DOHH2 (cell line): ENCODE measurements at regions not wholly inside any gene's neighbourhood (a gene's known extent, or its start where the extent isn't known, plus 50 kb on each side); places are given as distances from the start of the nearest gene placed in this dataset.

Source experiments
- H3F3A ChIP-seq: fragments of 200-600 bp; sonication (generic), shearing (Covaris generic); 2 replicates; pipeline ENCODE4 v1.6.0; 2016; ENCODE audit warnings: antibody characterized with exemption, mild to moderate bottlenecking; ENCODE audit not compliant: control insufficient read depth, insufficient read depth
- H3K27ac ChIP-seq: fragments of 200-600 bp; sonication (generic); 2 replicates; pipeline ENCODE4 v1.5.1; 2014; ENCODE audit warnings: low read depth, mild to moderate bottlenecking, low read length, moderate library complexity
- H3K27me3 ChIP-seq: fragments of 200-600 bp; sonication (generic); 2 replicates; pipeline ENCODE4 v1.6.1; 2014; ENCODE audit warnings: mild to moderate bottlenecking, low read length, mixed read lengths; ENCODE audit not compliant: control insufficient read depth
- H3K36me3 ChIP-seq: fragments of 200-600 bp; sonication (generic); 2 replicates; pipeline ENCODE4 v1.6.1; 2014; ENCODE audit warnings: mild to moderate bottlenecking, low read length, moderate library complexity, mixed read lengths; ENCODE audit not compliant: control insufficient read depth
- H3K4me1 ChIP-seq: fragments of 200-600 bp; sonication (generic); 2 replicates; pipeline ENCODE4 v1.6.1; 2014; ENCODE audit warnings: mild to moderate bottlenecking, low read length, mixed read lengths; ENCODE audit not compliant: control insufficient read depth
- H3K4me2 ChIP-seq: fragments of 200-600 bp; sonication (generic); 2 replicates; pipeline ENCODE4 v1.6.0; 2014; ENCODE audit warnings: mild to moderate bottlenecking, low read length, moderate library complexity
- H3K4me3 ChIP-seq: fragments of 200-600 bp; sonication (generic); 2 replicates; pipeline ENCODE4 v1.5.1; 2014; ENCODE audit warnings: mild to moderate bottlenecking, low read length, mixed read lengths
- H3K79me2 ChIP-seq: fragments of 200-600 bp; sonication (generic); 2 replicates; pipeline ENCODE4 v1.6.1; 2014; ENCODE audit warnings: mild to moderate bottlenecking, low read length, mixed read lengths; ENCODE audit not compliant: control insufficient read depth
- H3K9me2 ChIP-seq: fragments of 200-600 bp; sonication (generic); replicated peaks from 2 replicates; pipeline ENCODE4 v1.6.1; 2014; ENCODE audit warnings: mild to moderate bottlenecking, low read length, mixed read lengths; ENCODE audit not compliant: control insufficient read depth
- H3K9me3 ChIP-seq: fragments of 200-600 bp; sonication (generic); 2 replicates; pipeline ENCODE4 v1.6.1; 2014; ENCODE audit warnings: antibody characterized with exemption, low read length, mixed read lengths; ENCODE audit not compliant: control insufficient read depth, insufficient read depth
- H4K20me1 ChIP-seq: fragments of 200-600 bp; sonication (generic); 2 replicates; pipeline ENCODE4 v1.6.0; 2014; ENCODE audit warnings: low read depth, mild to moderate bottlenecking, antibody characterized with exemption, low read length, moderate library complexity; ENCODE audit not compliant: control insufficient read depth, insufficient read depth
- CTCF ChIP-seq: fragments of 200-600 bp; sonication (generic); IDR thresholded peaks from one replicate; pipeline ENCODE4 v1.5.1; 2014; ENCODE audit warnings: antibody characterized with exemption, mild to moderate bottlenecking, low read depth, low read length; ENCODE audit not compliant: poor library complexity, severe bottlenecking
- EZH2phosphoT487 ChIP-seq: fragments of 200-600 bp; sonication (generic); IDR thresholded peaks from 2 replicates; pipeline ENCODE4 v1.6.1; 2017; ENCODE audit warnings: borderline replicate concordance, mild to moderate bottlenecking, antibody characterized with exemption, low read length, moderate library complexity, mixed read lengths

GRCh38 chr15:25238126-25238525, 200.7 kb downstream of the UBE3A start:
- H3K9me3 ChIP-seq: peaks cover 62% of the 10 kb centered on the region
- H3K4me3 ChIP-seq: no peak overlapping the region
- no peaks in the 10 kb centered on the region for H3K9me2 ChIP-seq
- H3K79me2 ChIP-seq: no peaks in the 10 kb centered on the region
- H3F3A ChIP-seq: no peaks in the 10 kb centered on the region
- no peaks in the 10 kb centered on the region for H3K36me3 ChIP-seq
- H3K27ac ChIP-seq: no peak overlapping the region
- no peak overlapping the region for H3K4me2 ChIP-seq
- TF ChIP-seq EZH2phosphoT487 (no peak), CTCF (no peak)
- no peaks in the 10 kb centered on the region for H4K20me1 ChIP-seq
- no peaks in the 10 kb centered on the region for H3K4me1 ChIP-seq
- no peaks in the 10 kb centered on the region for H3K27me3 ChIP-seq

DNA sequence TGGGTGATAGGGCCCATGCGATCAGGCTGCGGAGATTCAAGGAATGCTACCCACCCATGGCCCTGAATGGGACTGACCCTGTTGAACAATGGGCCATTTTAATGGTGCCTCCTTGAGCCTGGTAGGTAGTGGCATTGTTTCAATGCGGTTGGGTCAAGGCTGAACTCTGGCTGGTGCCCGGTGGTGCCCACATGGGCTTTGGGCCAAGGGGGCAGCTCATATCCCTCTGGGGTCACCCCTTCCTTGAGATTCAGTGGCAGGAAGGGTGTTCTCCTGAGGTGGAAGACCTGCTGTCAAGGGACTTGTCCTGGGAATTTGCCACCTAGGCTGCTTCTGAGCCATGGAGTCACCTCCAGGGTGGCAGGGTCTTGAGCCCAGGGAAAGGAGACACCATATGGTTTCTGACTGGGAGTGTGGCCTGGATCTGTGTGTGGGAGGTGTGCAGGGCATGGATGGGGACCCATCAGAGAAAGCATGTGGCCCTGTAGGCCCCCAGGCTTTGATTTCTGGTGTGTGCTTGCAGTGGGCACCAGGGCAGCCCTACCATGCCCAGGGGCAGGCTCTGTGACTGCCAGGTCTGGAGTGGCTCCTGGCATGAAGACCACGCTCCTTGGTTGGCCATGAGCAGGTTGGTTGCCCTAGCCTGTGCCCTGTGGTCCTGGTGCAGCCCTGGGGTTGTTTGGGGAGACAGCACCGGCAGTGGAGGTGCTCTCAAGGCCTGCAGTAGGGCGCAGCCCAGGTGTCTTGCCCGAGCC, 199.9 kb downstream of the UBE3A start:
- H3K9me2 ChIP-seq: no peaks in the 10 kb centered on the region
- H3K9me3 ChIP-seq: peaks cover 60% of the 10 kb centered on the region
- H3K27me3 ChIP-seq: no peaks in the 10 kb centered on the region
- no peaks in the 10 kb centered on the region for H3K79me2 ChIP-seq
- H4K20me1 ChIP-seq: no peaks in the 10 kb centered on the region
- no peak overlapping the region for H3K27ac ChIP-seq
- H3K4me3 ChIP-seq: no peak overlapping the region
- H3F3A ChIP-seq: no peaks in the 10 kb centered on the region
- H3K4me2 ChIP-seq: no peak overlapping the region
- no peaks in the 10 kb centered on the region for H3K4me1 ChIP-seq
- H3K36me3 ChIP-seq: no peaks in the 10 kb centered on the region
- TF ChIP-seq CTCF: no peak
- TF ChIP-seq EZH2phosphoT487: no peak

DNA sequence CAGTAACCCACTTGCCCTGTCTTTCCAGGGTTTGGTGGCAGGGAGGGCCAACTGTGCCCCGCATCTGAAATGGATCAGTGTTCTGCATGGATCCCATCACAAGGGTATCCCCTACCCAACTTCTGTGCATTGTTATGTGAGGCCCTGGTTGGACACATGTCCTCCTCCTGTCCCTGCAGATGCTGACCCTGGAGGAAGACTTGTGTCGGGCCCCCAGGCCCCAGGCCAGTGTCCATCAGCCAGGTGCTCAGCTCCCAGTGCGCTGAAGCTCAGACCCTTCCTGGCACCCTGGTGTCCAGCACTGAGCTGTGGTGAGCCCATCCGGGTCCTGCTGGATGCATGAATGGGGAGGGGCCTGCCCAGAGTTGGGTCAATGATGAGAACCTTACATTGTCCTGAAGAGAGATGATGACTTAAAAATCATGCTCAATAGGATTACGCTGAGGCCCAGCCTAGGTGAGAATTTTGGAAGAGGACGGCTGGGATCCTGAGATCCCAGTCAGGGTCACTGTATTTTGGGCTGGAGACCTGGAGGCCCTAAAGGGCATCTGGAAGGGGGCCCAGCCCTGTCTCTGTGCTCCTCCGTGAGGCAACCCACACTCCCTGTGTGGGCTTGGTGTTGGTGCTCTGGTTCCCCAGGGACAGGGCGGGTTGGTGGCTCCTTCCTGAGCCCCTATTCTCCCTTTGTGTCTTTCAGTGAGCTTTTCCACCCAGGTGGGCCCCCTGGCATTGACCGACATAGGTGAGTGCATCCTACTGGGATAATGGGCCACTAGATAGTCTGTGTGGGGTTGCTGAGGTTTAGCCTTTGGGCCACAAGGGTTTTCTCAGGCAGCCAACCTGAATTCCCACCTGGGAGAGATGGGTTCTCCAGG, 199.1 kb downstream of the UBE3A start:
- H3K9me2 ChIP-seq: no peaks in the 10 kb centered on the region
- H4K20me1 ChIP-seq: no peaks in the 10 kb centered on the region
- no peaks in the 10 kb centered on the region for H3K36me3 ChIP-seq
- H3K4me2 ChIP-seq: no peak overlapping the region
- H3K9me3 ChIP-seq: peaks cover 55% of the 10 kb centered on the region; the same call in 1 of the 2 replicates
- no peaks in the 10 kb centered on the region for H3F3A ChIP-seq
- H3K27me3 ChIP-seq: no peaks in the 10 kb centered on the region
- no peaks in the 10 kb centered on the region for H3K4me1 ChIP-seq
- no peak overlapping the region for H3K4me3 ChIP-seq
- H3K79me2 ChIP-seq: no peaks in the 10 kb centered on the region
- no peak overlapping the region for H3K27ac ChIP-seq
- TF ChIP-seq EZH2phosphoT487 (no peak), CTCF (no peak)
